GM23338 (cell line): ENCODE measurements at regions not wholly inside any gene's neighbourhood (a gene's known extent, or its start where the extent isn't known, plus 50 kb on each side); places are given as distances from the start of the nearest gene placed in this dataset.

Source experiments
- ATAC-seq: fragments of 200-7000 bp; cut with Tn5 transposase; 3 replicates; pipeline ENCODE4 v1.9.1; 2020
- DNase-seq: peaks from one replicate; pipeline ENCODE4 v3.0.0-alpha.2; 2015; ENCODE audit warnings: low spot score
- H2AFZ ChIP-seq: fragments of 200-600 bp; sonication (generic); 2 replicates; pipeline ENCODE4 v1.8.0; 2016; ENCODE audit warnings: antibody characterized with exemption, mild to moderate bottlenecking, moderate library complexity
- H3F3A ChIP-seq: fragments of 200-600 bp; sonication (generic); replicated peaks from 2 replicates; pipeline ENCODE4 v1.8.0; 2017; ENCODE audit warnings: antibody characterized with exemption, mixed run types, low read depth
- H3K27ac ChIP-seq: fragments of 200-600 bp; sonication (generic); 2 replicates; pipeline ENCODE4 v1.6.1; 2016; ENCODE audit warnings: low read depth
- H3K27me3 ChIP-seq: fragments of 200-600 bp; sonication (generic); 2 replicates; pipeline ENCODE4 v1.8.0; 2016; ENCODE audit warnings: mild to moderate bottlenecking, mixed run types, moderate library complexity; ENCODE audit not compliant: insufficient read depth
- H3K36me3 ChIP-seq: fragments of 200-600 bp; sonication (generic); 2 replicates; pipeline ENCODE4 v1.8.0; 2016; ENCODE audit warnings: mild to moderate bottlenecking; ENCODE audit not compliant: insufficient read depth
- H3K4me1 ChIP-seq: fragments of 200-600 bp; sonication (generic); 2 replicates; pipeline ENCODE4 v1.8.0; 2016; ENCODE audit warnings: mild to moderate bottlenecking, moderate library complexity; ENCODE audit not compliant: insufficient read depth
- H3K4me2 ChIP-seq: fragments of 200-600 bp; sonication (generic); 2 replicates; pipeline ENCODE4 v1.7.1; 2017; ENCODE audit warnings: mixed run types
- H3K4me3 ChIP-seq: fragments of 200-600 bp; sonication (generic); 2 replicates; pipeline ENCODE4 v1.6.1; 2016; ENCODE audit warnings: mixed run types
- H3K79me2 ChIP-seq: fragments of 200-600 bp; sonication (generic); replicated peaks from 2 replicates; pipeline ENCODE4 v1.8.0; 2017; ENCODE audit warnings: mild to moderate bottlenecking; ENCODE audit not compliant: insufficient read depth
- H3K9me2 ChIP-seq: fragments of 200-600 bp; sonication (generic); 2 replicates; pipeline ENCODE4 v1.8.0; 2017; ENCODE audit not compliant: insufficient read depth
- H4K20me1 ChIP-seq: fragments of 200-600 bp; sonication (generic); replicated peaks from 2 replicates; pipeline ENCODE4 v1.8.0; 2017; ENCODE audit warnings: mild to moderate bottlenecking; ENCODE audit not compliant: insufficient read depth
- H3K27ac Mint-ChIP-seq: 2 replicates; pipeline ENCODE4 v1.8.0; 2020; ENCODE audit warnings: inconsistent platforms, mild to moderate bottlenecking, moderate library complexity, mixed read lengths
- H3K27me3 Mint-ChIP-seq: 3 replicates; pipeline ENCODE4 v1.8.0; 2022; ENCODE audit warnings: low read depth, mild to moderate bottlenecking, moderate library complexity, mixed read lengths, inconsistent platforms; ENCODE audit not compliant: insufficient read depth, poor library complexity
- H3K36me3 Mint-ChIP-seq: 3 replicates; pipeline ENCODE4 v1.8.0; 2021; ENCODE audit warnings: low read depth, mild to moderate bottlenecking, inconsistent platforms, moderate library complexity, mixed read lengths
- H3K4me1 Mint-ChIP-seq: 3 replicates; pipeline ENCODE4 v1.8.0; 2020; ENCODE audit warnings: mild to moderate bottlenecking, inconsistent platforms, mixed read lengths
- H3K4me3 Mint-ChIP-seq: 3 replicates; pipeline ENCODE4 v1.8.0; 2021; ENCODE audit warnings: moderate library complexity, mild to moderate bottlenecking, inconsistent platforms, mixed read lengths
- H3K9me3 Mint-ChIP-seq: 3 replicates; pipeline ENCODE4 v1.8.0; 2020; ENCODE audit warnings: moderate library complexity, mild to moderate bottlenecking, inconsistent platforms, mixed read lengths
- CREB1 ChIP-seq: fragments of 250-450 bp; sonication (Bioruptor Pico); IDR thresholded peaks from 2 replicates; pipeline ENCODE4 v1.5.0; 2020; ENCODE audit warnings: low read depth, mild to moderate bottlenecking, moderate library complexity
- EZH2 ChIP-seq: fragments of 200-600 bp; sonication (generic); IDR thresholded peaks from one replicate; pipeline ENCODE4 v1.8.0; 2017; ENCODE audit warnings: antibody characterized with exemption, mild to moderate bottlenecking, low read depth; ENCODE audit not compliant: unreplicated experiment
- EZH2phosphoT487 ChIP-seq: fragments of 200-600 bp; sonication (generic); IDR thresholded peaks from one replicate; pipeline ENCODE4 v1.8.1; 2018; ENCODE audit warnings: antibody characterized with exemption; ENCODE audit not compliant: unreplicated experiment
- JUNB ChIP-seq: IDR thresholded peaks from one replicate; pipeline ENCODE4 v1.6.1; 2016; ENCODE audit warnings: antibody characterized with exemption; ENCODE audit not compliant: unreplicated experiment
- NANOG ChIP-seq: IDR thresholded peaks from 2 replicates; pipeline ENCODE4 v1.6.1; 2016; ENCODE audit warnings: antibody characterized with exemption, borderline replicate concordance
- POLR2AphosphoS5 ChIP-seq: IDR thresholded peaks from 2 replicates; pipeline ENCODE4 v1.6.1; 2016; ENCODE audit warnings: antibody characterized with exemption, low read depth
- STAT1 ChIP-seq: IDR thresholded peaks from one replicate; pipeline ENCODE4 v1.6.1; 2016; ENCODE audit warnings: antibody characterized with exemption; ENCODE audit not compliant: unreplicated experiment
- ZNF114 ChIP-seq: fragments of 250-450 bp; sonication (Bioruptor Pico); IDR thresholded peaks from 2 replicates; pipeline ENCODE4 v1.5.0; 2020; ENCODE audit warnings: mild to moderate bottlenecking, moderate library complexity
- ZNF331 ChIP-seq: fragments of 250-450 bp; sonication (Bioruptor Pico); IDR thresholded peaks from 2 replicates; pipeline ENCODE4 v1.5.0; 2020; ENCODE audit warnings: low read depth, mild to moderate bottlenecking, moderate library complexity
- TF ChIP-seq, protein P1 (sequence below): fragments of 250-450 bp; sonication (Bioruptor Pico); IDR thresholded peaks from 2 replicates; pipeline ENCODE4 v1.5.0; 2020; ENCODE audit warnings: mild to moderate bottlenecking, moderate library complexity
- TF ChIP-seq, protein P2 (sequence below), 2 experiments: fragments of 200-600 bp in 1 of 2; sonication (generic) in 1 of 2; conservative IDR thresholded peaks; 2 replicates each; pipeline versions ENCODE4 v1.5.1 to v1.6.1; 2016 to 2017; ENCODE audit warnings: antibody characterized with exemption in 2 of 2, low read depth in 2 of 2, mild to moderate bottlenecking in 2 of 2, moderate library complexity in 1 of 2
- TF ChIP-seq, protein P3 (sequence below): IDR thresholded peaks from one replicate; pipeline ENCODE4 v1.6.1; 2018; ENCODE audit warnings: antibody characterized with exemption; ENCODE audit not compliant: unreplicated experiment
- TF ChIP-seq, protein P4 (sequence below): IDR thresholded peaks from 2 replicates; pipeline ENCODE4 v1.6.1; 2016; ENCODE audit warnings: antibody characterized with exemption

DNA sequence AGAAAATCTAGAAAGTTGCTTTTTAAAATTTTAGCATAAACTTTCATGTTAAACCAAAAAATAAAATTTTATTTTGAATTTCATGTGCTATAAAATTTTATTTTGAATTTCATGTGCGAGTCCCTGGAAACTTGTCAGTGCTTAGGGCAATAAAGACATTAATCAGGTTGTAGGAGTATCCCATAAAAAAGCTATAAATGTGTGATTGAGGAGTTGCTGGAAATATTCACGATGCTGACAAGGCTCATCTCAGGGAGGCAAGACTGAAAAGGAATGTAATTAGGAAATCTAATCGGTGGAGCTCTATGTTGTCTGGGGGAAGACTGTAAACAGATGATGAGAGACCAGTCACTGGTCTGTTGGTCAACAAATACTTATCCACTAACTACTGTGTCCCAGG is 117.9 kb downstream of the LRIG2 start:
- Histone ChIP-seq H2AFZ (peak overlapping the region; percentile 52; the same call in 1 of the 2 replicates), H3K4me1 (no peaks in the 10 kb centered on the region), H3K27ac (no peak overlapping the region), H4K20me1 (no peaks in the 10 kb centered on the region), H3K79me2 (no peaks in the 10 kb centered on the region), H3K4me3 (no peak overlapping the region), H3K9me2 (0 out of 2 replicates have a peak, but pooled peaks cover 6% of the 10 kb centered on the region), H3K4me2 (no peak overlapping the region), H3K27me3 (no peaks in the 10 kb centered on the region), H3K36me3 (no peaks in the 10 kb centered on the region), H3F3A (no peaks in the 10 kb centered on the region)
- peaks cover 7% of the 10 kb centered on the region; the same call in 1 of the 3 replicates for H3K9me3 Mint-ChIP-seq
- ATAC-seq (no peak), DNase-seq (no peak)
- H3K4me1 Mint-ChIP-seq = no peaks in the 10 kb centered on the region; the same call in 2 of the 3 replicates
- peaks cover 4% of the 10 kb centered on the region for H3K27me3 Mint-ChIP-seq
- TF ChIP-seq ZNF114 (no peak), POLR2AphosphoS5 (no peak), CREB1 (CRISPR knock-in tag) (no peak), ZNF331 (CRISPR knock-in tag) (no peak), NANOG (no peak), EZH2phosphoT487 (no peak), EZH2 (no peak), JUNB (no peak), STAT1 (no peak)
- TF ChIP-seq, protein P1, sequence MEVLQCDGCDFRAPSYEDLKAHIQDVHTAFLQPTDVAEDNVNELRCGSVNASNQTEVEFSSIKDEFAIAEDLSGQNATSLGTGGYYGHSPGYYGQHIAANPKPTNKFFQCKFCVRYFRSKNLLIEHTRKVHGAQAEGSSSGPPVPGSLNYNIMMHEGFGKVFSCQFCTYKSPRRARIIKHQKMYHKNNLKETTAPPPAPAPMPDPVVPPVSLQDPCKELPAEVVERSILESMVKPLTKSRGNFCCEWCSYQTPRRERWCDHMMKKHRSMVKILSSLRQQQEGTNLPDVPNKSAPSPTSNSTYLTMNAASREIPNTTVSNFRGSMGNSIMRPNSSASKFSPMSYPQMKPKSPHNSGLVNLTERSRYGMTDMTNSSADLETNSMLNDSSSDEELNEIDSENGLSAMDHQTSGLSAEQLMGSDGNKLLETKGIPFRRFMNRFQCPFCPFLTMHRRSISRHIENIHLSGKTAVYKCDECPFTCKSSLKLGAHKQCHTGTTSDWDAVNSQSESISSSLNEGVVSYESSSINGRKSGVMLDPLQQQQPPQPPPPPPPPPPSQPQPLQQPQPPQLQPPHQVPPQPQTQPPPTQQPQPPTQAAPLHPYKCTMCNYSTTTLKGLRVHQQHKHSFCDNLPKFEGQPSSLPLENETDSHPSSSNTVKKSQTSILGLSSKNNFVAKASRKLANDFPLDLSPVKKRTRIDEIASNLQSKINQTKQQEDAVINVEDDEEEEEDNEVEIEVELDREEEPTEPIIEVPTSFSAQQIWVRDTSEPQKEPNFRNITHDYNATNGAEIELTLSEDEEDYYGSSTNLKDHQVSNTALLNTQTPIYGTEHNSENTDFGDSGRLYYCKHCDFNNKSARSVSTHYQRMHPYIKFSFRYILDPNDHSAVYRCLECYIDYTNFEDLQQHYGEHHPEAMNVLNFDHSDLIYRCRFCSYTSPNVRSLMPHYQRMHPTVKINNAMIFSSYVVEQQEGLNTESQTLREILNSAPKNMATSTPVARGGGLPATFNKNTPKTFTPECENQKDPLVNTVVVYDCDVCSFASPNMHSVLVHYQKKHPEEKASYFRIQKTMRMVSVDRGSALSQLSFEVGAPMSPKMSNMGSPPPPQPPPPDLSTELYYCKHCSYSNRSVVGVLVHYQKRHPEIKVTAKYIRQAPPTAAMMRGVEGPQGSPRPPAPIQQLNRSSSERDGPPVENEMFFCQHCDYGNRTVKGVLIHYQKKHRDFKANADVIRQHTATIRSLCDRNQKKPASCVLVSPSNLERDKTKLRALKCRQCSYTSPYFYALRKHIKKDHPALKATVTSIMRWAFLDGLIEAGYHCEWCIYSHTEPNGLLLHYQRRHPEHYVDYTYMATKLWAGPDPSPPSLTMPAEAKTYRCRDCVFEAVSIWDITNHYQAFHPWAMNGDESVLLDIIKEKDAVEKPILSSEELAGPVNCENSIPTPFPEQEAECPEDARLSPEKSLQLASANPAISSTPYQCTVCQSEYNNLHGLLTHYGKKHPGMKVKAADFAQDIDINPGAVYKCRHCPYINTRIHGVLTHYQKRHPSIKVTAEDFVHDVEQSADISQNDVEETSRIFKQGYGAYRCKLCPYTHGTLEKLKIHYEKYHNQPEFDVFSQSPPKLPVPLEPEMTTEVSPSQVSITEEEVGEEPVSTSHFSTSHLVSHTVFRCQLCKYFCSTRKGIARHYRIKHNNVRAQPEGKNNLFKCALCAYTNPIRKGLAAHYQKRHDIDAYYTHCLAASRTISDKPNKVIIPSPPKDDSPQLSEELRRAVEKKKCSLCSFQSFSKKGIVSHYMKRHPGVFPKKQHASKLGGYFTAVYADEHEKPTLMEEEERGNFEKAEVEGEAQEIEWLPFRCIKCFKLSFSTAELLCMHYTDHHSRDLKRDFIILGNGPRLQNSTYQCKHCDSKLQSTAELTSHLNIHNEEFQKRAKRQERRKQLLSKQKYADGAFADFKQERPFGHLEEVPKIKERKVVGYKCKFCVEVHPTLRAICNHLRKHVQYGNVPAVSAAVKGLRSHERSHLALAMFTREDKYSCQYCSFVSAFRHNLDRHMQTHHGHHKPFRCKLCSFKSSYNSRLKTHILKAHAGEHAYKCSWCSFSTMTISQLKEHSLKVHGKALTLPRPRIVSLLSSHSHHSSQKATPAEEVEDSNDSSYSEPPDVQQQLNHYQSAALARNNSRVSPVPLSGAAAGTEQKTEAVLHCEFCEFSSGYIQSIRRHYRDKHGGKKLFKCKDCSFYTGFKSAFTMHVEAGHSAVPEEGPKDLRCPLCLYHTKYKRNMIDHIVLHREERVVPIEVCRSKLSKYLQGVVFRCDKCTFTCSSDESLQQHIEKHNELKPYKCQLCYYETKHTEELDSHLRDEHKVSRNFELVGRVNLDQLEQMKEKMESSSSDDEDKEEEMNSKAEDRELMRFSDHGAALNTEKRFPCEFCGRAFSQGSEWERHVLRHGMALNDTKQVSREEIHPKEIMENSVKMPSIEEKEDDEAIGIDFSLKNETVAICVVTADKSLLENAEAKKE (CRISPR knock-in tag) = no peak
- TF ChIP-seq, protein P2, sequence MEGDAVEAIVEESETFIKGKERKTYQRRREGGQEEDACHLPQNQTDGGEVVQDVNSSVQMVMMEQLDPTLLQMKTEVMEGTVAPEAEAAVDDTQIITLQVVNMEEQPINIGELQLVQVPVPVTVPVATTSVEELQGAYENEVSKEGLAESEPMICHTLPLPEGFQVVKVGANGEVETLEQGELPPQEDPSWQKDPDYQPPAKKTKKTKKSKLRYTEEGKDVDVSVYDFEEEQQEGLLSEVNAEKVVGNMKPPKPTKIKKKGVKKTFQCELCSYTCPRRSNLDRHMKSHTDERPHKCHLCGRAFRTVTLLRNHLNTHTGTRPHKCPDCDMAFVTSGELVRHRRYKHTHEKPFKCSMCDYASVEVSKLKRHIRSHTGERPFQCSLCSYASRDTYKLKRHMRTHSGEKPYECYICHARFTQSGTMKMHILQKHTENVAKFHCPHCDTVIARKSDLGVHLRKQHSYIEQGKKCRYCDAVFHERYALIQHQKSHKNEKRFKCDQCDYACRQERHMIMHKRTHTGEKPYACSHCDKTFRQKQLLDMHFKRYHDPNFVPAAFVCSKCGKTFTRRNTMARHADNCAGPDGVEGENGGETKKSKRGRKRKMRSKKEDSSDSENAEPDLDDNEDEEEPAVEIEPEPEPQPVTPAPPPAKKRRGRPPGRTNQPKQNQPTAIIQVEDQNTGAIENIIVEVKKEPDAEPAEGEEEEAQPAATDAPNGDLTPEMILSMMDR (conservative IDR thresholded peaks at IDR 0.05; ENCODE audit: low read depth in 2 of 2) = no peak
- TF ChIP-seq, protein P3, sequence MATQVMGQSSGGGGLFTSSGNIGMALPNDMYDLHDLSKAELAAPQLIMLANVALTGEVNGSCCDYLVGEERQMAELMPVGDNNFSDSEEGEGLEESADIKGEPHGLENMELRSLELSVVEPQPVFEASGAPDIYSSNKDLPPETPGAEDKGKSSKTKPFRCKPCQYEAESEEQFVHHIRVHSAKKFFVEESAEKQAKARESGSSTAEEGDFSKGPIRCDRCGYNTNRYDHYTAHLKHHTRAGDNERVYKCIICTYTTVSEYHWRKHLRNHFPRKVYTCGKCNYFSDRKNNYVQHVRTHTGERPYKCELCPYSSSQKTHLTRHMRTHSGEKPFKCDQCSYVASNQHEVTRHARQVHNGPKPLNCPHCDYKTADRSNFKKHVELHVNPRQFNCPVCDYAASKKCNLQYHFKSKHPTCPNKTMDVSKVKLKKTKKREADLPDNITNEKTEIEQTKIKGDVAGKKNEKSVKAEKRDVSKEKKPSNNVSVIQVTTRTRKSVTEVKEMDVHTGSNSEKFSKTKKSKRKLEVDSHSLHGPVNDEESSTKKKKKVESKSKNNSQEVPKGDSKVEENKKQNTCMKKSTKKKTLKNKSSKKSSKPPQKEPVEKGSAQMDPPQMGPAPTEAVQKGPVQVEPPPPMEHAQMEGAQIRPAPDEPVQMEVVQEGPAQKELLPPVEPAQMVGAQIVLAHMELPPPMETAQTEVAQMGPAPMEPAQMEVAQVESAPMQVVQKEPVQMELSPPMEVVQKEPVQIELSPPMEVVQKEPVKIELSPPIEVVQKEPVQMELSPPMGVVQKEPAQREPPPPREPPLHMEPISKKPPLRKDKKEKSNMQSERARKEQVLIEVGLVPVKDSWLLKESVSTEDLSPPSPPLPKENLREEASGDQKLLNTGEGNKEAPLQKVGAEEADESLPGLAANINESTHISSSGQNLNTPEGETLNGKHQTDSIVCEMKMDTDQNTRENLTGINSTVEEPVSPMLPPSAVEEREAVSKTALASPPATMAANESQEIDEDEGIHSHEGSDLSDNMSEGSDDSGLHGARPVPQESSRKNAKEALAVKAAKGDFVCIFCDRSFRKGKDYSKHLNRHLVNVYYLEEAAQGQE = no peak
- TF ChIP-seq, protein P4, sequence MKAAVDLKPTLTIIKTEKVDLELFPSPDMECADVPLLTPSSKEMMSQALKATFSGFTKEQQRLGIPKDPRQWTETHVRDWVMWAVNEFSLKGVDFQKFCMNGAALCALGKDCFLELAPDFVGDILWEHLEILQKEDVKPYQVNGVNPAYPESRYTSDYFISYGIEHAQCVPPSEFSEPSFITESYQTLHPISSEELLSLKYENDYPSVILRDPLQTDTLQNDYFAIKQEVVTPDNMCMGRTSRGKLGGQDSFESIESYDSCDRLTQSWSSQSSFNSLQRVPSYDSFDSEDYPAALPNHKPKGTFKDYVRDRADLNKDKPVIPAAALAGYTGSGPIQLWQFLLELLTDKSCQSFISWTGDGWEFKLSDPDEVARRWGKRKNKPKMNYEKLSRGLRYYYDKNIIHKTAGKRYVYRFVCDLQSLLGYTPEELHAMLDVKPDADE = no peak
- no peaks in the 10 kb centered on the region; the same call in 2 of the 3 replicates for H3K36me3 Mint-ChIP-seq
- no peak overlapping the region for H3K27ac Mint-ChIP-seq
- no peak overlapping the region for H3K4me3 Mint-ChIP-seq
